Heart left ventricle (tissue), 16 donors: ENCODE measurements at regions not wholly inside any gene's neighbourhood (a gene's known extent, or its start where the extent isn't known, plus 50 kb on each side); places are given as distances from the start of the nearest gene placed in this dataset.

Experiments used
- ATAC-seq, 4 donors: fragments of 200-7000 bp; cut with Tn5 transposase; one replicate each; pipeline ENCODE4 v1.9.1; 2020 to 2022; ENCODE audit warnings: moderate library complexity in 4 of 4, mild to moderate bottlenecking in 3 of 4, moderate number of reproducible peaks in 1 of 4
- DNase-seq, 5 donors: peaks; one replicate each; pipeline ENCODE4 v3.0.0-alpha.2; 2020
- H3K27ac ChIP-seq, 12 donors: fragments of 200-600 bp; sonication (generic) in 4 of 12; one replicate each; pipeline versions ENCODE4 v1.5.0 to v1.8.0; 2016 to 2022; ENCODE audit warnings: mild to moderate bottlenecking in 2 of 12
- H3K27me3 ChIP-seq, 9 donors: fragments of 200-600 bp; sonication (generic) in 2 of 9; one replicate each; pipeline versions ENCODE4 v1.5.1 to v1.8.0; 2016 to 2022; ENCODE audit warnings: mild to moderate bottlenecking in 3 of 9
- H3K36me3 ChIP-seq, 9 donors: fragments of 200-600 bp; sonication (generic) in 2 of 9; one replicate each; pipeline versions ENCODE4 v1.5.0 to v1.8.0; 2018 to 2022; ENCODE audit warnings: mild to moderate bottlenecking in 2 of 9
- H3K4me1 ChIP-seq, 12 donors: fragments of 200-600 bp; sonication (generic) in 4 of 12; one replicate each; pipeline versions ENCODE4 v1.5.0 to v1.8.0; 2016 to 2022; ENCODE audit warnings: mild to moderate bottlenecking in 3 of 12
- H3K4me3 ChIP-seq, 12 donors: fragments of 200-600 bp; sonication (generic) in 4 of 12; one replicate each; pipeline versions ENCODE4 v1.5.0 to v1.8.0; 2017 to 2022; ENCODE audit warnings: mild to moderate bottlenecking in 9 of 12, moderate library complexity in 4 of 12
- H3K9me3 ChIP-seq, 12 donors: fragments of 200-600 bp; sonication (generic) in 4 of 12; one replicate each; pipeline versions ENCODE4 v1.5.0 to v1.8.0; 2016 to 2022; ENCODE audit warnings: mild to moderate bottlenecking in 1 of 12
- CTCF ChIP-seq, 12 donors: fragments of 200-600 bp; sonication (generic) in 4 of 12; IDR thresholded peaks; one replicate each; pipeline versions ENCODE4 v1.5.0 to v1.8.0; 2018 to 2022; ENCODE audit warnings: antibody characterized with exemption in 12 of 12, mild to moderate bottlenecking in 5 of 12
- POLR2A ChIP-seq, 2 donors: fragments of 450-650 bp; IDR thresholded peaks; one replicate each; pipeline ENCODE4 v1.6.1; 2017; ENCODE audit warnings: antibody characterized with exemption in 2 of 2, mild to moderate bottlenecking in 2 of 2, moderate library complexity in 2 of 2
- WGBS, 4 donors: extraction: QIAGEN DNeasy Blood & Tissue Kit in 2 of 4; methylation state at CpG; one replicate each; pipeline versions ENCODE4 v1.1.5 to v1.1.7; 2013 to 2018; 5-methylcytosine and 5-hydroxymethylcytosine counted together
- intact Hi-C, 10 donors: fragments of 100-400 bp; cut with DNase I; formaldehyde crosslinking; loops; one replicate each; pipeline versions ENCODE4 v1.11.1 to v1.14.2; 2022
- donor health status: ischemic (EF 13 %, LVEDD 7.1; RV severe dilation, severe dysfunction).
- donor health status: healthy with polysubstance abuse.
- donor health status: DM: no; HTN: yes; CAD: no.
- donor health status: DM: no; HTN: no; CAD: no.
- donor health status: ischemic (EF 25% LVEDD 6.9; RV normal size, moderate dysfunction).
- donor health status: ischemic (EF 25% LVEDD 5.7; RV mildly dilated, moderate dysfunction).
- donor health status: healthy.
- donor health status: DM: yes; HTN: yes; CAD: no.
- donor health status: ischemic (EF 35%, LVEDD 5.7; RV mildly dilated, moderate dysfunction).
- donor health status: nonischemic (EF 11% LVEDD 7.7; RV severe dilation, severe dysfunction).
- donor health status: DM: yes; HTN: yes; CAD: no.
- donor health status: PGD.
- donor health status: ischemic (EF 29% LVEDD 5.4; RV normal size, mild dysfunction).
- donor health status: nonischemic (EF 23%, LVEDD 6.1; RV moderate dilation, normal function).

- Histone ChIP-seq H3K36me3 (no peaks in the 10 kb centered on the region), H3K27ac (no peak overlapping the region), H3K4me3 (no peak overlapping the region), H3K4me1 (peaks cover 0 to 6% (median 0%) of the 10 kb centered on the region in 12 donors), H3K27me3 (no peaks in the 10 kb centered on the region), H3K9me3 (no peaks in the 10 kb centered on the region)
- no peak for DNase-seq
- intact Hi-C loops = no loop called here
- WGBS, 4 donors = 83 to 92% (median 91%) methylated on average over 5 of the region's 5 CpGs
- TF ChIP-seq CTCF (IDR thresholded peaks at IDR 0.05) (no peak), POLR2A (IDR thresholded peaks at IDR 0.05) (no peak)
- no peak for ATAC-seq
Measured at GRCh38 chr7:35555386-35555785, 139.5 kb downstream of the HERPUD2 start.

GRCh38 chr7:35553519-35553918, 141.4 kb downstream of the HERPUD2 start:
- intact Hi-C loops = no loop called here

GRCh38 chr7:35552691-35553090, 142.2 kb downstream of the HERPUD2 start:
- 71 to 85% (median 84%) methylated on average over 2 of the region's 2 CpGs for WGBS, 4 donors
- Histone ChIP-seq H3K27me3 (no peaks in the 10 kb centered on the region), H3K9me3 (no peaks in the 10 kb centered on the region), H3K4me3 (no peak overlapping the region), H3K4me1 (peaks cover 0 to 6% (median 0%) of the 10 kb centered on the region in 12 donors), H3K36me3 (no peaks in the 10 kb centered on the region), H3K27ac (no peak overlapping the region)
- intact Hi-C loops = no loop called here
- no peak for TF ChIP-seq POLR2A (IDR thresholded peaks at IDR 0.05)
- TF ChIP-seq CTCF (IDR thresholded peaks at IDR 0.05) = no peak
- ATAC-seq (no peak), DNase-seq (no peak)

More at GRCh38 chr7:35553519-35553918, 141.4 kb downstream of the HERPUD2 start:
- Histone ChIP-seq H3K4me3 (no peak overlapping the region), H3K9me3 (no peaks in the 10 kb centered on the region), H3K4me1 (peaks cover 0 to 6% (median 0%) of the 10 kb centered on the region in 12 donors), H3K27me3 (no peaks in the 10 kb centered on the region), H3K27ac (no peak overlapping the region), H3K36me3 (no peaks in the 10 kb centered on the region)
- DNase-seq = no peak
- no peak for TF ChIP-seq POLR2A (IDR thresholded peaks at IDR 0.05)
- no peak for TF ChIP-seq CTCF (IDR thresholded peaks at IDR 0.05)
- ATAC-seq = peak in 1 of 4 donors; percentile 62
- WGBS, 4 donors = 61 to 77% (median 72%) methylated on average over 2 of the region's 2 CpGs

- no peak for TF ChIP-seq CTCF (IDR thresholded peaks at IDR 0.05)
- no peak for TF ChIP-seq POLR2A (IDR thresholded peaks at IDR 0.05)
- Histone ChIP-seq H3K4me3 (no peak overlapping the region), H3K27ac (no peak overlapping the region), H3K27me3 (no peaks in the 10 kb centered on the region), H3K9me3 (no peaks in the 10 kb centered on the region), H3K36me3 (no peaks in the 10 kb centered on the region), H3K4me1 (peaks cover 0 to 6% (median 0%) of the 10 kb centered on the region in 12 donors)
- intact Hi-C loops = no loop called here
- no peak for ATAC-seq
- WGBS, 4 donors = 30 to 34% (median 32%) methylated on average over 3 of the region's 3 CpGs
- no peak for DNase-seq
Measured at GRCh38 chr7:35551321-35552081, 143.4 kb downstream of the HERPUD2 start.
